MM.1S (cell line): ENCODE measurements at regions not wholly inside any gene's neighbourhood (a gene's known extent, or its start where the extent isn't known, plus 50 kb on each side); places are given as distances from the start of the nearest gene placed in this dataset.

Source experiments
- DNase-seq: peaks from one replicate; pipeline ENCODE4 v3.0.0-alpha.2; 2015
- H2AFZ ChIP-seq: fragments of 300-600 bp; sonication (generic); 2 replicates; pipeline ENCODE4 v1.6.0; 2016; ENCODE audit warnings: antibody characterized with exemption, low read length
- H3F3A ChIP-seq: fragments of 300-600 bp; sonication (generic); 2 replicates; pipeline ENCODE4 v1.6.1; 2016; ENCODE audit warnings: mild to moderate bottlenecking, antibody characterized with exemption, low read length, moderate library complexity, mixed read lengths; ENCODE audit not compliant: insufficient read depth
- H3K27ac ChIP-seq: fragments of 300-600 bp; sonication (generic); 2 replicates; pipeline ENCODE4 v1.5.1; 2016; ENCODE audit warnings: mild to moderate bottlenecking, low read length
- H3K27me3 ChIP-seq: fragments of 300-600 bp; sonication (generic); replicated peaks from 2 replicates; pipeline ENCODE4 v1.6.0; 2016; ENCODE audit warnings: low read length; ENCODE audit not compliant: insufficient read depth
- H3K36me3 ChIP-seq: fragments of 300-600 bp; sonication (generic); replicated peaks from 2 replicates; pipeline ENCODE4 v1.6.1; 2016; ENCODE audit warnings: mild to moderate bottlenecking, low read length, mixed read lengths; ENCODE audit not compliant: insufficient read depth
- H3K4me1 ChIP-seq: fragments of 300-600 bp; sonication (generic); 2 replicates; pipeline ENCODE4 v1.6.1; 2016; ENCODE audit warnings: low read length, mixed read lengths
- H3K4me2 ChIP-seq: fragments of 300-600 bp; sonication (generic); 2 replicates; pipeline ENCODE4 v1.6.0; 2016; ENCODE audit warnings: low read depth, low read length
- H3K4me3 ChIP-seq: fragments of 300-600 bp; sonication (generic); 2 replicates; pipeline ENCODE4 v1.5.1; 2016; ENCODE audit warnings: low read length, mixed read lengths
- H3K79me2 ChIP-seq: fragments of 300-600 bp; sonication (generic); 2 replicates; pipeline ENCODE4 v1.6.1; 2016; ENCODE audit warnings: mixed run types, low read length, mixed read lengths
- H3K9ac ChIP-seq: fragments of 300-600 bp; sonication (generic); 2 replicates; pipeline ENCODE4 v1.6.1; 2016; ENCODE audit warnings: low read length, mixed read lengths
- H3K9me2 ChIP-seq: fragments of 300-600 bp; sonication (generic); replicated peaks from 2 replicates; pipeline ENCODE4 v1.6.1; 2016; ENCODE audit warnings: mild to moderate bottlenecking, low read length, mixed read lengths; ENCODE audit not compliant: insufficient read depth
- H3K9me3 ChIP-seq: fragments of 300-600 bp; sonication (generic); replicated peaks from 2 replicates; pipeline ENCODE4 v1.6.1; 2016; ENCODE audit warnings: mild to moderate bottlenecking, low read length, mixed read lengths; ENCODE audit not compliant: insufficient read depth
- H4K20me1 ChIP-seq: fragments of 300-600 bp; sonication (generic); 2 replicates; pipeline ENCODE4 v1.6.1; 2016; ENCODE audit warnings: mild to moderate bottlenecking, low read length, moderate library complexity, mixed read lengths; ENCODE audit not compliant: insufficient read depth
- EZH2 ChIP-seq: fragments of 300-600 bp; sonication (generic); optimal IDR thresholded peaks from 2 replicates; pipeline ENCODE3; 2017; ENCODE audit warnings: low read depth, mild to moderate bottlenecking, antibody characterized with exemption, low read length, mixed read lengths
- EZH2phosphoT487 ChIP-seq: fragments of 300-600 bp; sonication (generic); IDR thresholded peaks from 2 replicates; pipeline ENCODE4 v1.6.1; 2018; ENCODE audit warnings: antibody characterized with exemption, low read length
- TF ChIP-seq, protein P1 (sequence below): fragments of 300-600 bp; sonication (generic); IDR thresholded peaks from 2 replicates; pipeline ENCODE4 v1.5.1; 2016; ENCODE audit warnings: antibody characterized with exemption, low read length, mixed read lengths

DNA sequence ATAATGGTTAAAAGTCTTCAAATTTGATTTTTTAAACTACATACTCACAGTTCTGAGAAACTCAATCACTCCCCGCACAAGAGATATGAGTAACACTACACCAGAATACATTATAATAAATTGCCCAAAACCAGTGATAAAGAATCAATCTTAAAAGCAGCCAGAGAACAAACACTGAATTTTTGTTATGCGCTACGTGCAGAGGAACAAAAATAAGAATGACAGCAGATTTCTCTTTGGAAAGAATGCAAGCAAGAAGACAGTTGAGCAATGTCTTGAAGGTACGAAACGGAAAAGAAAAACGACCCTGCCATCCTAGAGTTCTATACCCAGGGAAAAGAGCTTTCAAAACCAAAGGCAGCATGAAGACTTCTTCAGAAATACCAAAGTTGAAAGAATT, 216.7 kb downstream of the TTLL2 start:
- H2AFZ ChIP-seq = no peak overlapping the region

DNA sequence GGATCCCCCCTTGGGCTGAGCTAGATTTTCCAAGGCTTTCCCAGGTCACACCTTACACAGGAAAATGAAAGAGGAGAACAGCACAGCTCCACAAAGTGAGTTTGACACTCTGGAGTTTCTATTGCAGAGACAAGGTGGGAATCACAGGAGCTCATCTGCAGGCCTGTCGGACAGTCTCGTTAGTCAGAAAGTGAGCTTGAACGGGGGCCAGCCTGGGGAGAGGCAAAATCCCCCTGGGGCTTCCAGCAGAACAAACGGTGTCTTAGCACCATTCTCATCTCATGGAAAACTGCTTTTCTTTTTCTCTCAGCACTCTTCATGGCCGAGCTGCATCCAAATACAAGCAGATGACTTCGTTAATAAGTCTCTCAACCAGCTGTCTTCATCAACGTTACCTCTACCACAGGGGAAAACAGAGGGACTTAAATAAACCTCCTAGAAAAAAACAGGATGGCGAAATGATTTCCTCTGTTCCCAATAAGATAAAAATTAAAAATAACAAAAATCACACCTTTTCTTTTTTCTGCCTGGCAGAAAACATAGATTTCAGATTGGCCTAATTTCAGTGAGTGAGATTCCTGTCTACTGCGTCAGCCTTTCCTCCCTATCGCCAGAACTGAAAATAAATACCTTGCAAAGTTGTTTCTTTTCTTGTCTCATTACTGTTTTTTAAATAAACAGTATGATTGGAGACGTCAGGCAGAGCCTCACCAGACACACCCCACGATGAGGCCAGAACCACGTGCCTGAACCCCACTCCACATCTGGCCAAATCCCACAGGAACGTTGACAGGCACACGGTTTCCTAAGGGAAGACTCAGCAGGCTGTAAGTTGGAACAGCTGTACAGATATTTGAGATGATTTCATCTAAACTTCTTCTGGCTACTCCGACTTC, 219.0 kb downstream of the TTLL2 start:
- no peaks in the 10 kb centered on the region for H3K4me1 ChIP-seq
- H4K20me1 ChIP-seq = no peaks in the 10 kb centered on the region
- H3K27ac ChIP-seq = no peak overlapping the region
- TF ChIP-seq EZH2 = no peak
- no peak for TF ChIP-seq EZH2phosphoT487
- TF ChIP-seq, protein P1, sequence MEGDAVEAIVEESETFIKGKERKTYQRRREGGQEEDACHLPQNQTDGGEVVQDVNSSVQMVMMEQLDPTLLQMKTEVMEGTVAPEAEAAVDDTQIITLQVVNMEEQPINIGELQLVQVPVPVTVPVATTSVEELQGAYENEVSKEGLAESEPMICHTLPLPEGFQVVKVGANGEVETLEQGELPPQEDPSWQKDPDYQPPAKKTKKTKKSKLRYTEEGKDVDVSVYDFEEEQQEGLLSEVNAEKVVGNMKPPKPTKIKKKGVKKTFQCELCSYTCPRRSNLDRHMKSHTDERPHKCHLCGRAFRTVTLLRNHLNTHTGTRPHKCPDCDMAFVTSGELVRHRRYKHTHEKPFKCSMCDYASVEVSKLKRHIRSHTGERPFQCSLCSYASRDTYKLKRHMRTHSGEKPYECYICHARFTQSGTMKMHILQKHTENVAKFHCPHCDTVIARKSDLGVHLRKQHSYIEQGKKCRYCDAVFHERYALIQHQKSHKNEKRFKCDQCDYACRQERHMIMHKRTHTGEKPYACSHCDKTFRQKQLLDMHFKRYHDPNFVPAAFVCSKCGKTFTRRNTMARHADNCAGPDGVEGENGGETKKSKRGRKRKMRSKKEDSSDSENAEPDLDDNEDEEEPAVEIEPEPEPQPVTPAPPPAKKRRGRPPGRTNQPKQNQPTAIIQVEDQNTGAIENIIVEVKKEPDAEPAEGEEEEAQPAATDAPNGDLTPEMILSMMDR = no peak
- no peak for DNase-seq
- H3K4me2 ChIP-seq = no peak overlapping the region
- no peak overlapping the region for H3K9ac ChIP-seq
- no peaks in the 10 kb centered on the region for H3K79me2 ChIP-seq
- no peaks in the 10 kb centered on the region for H3K36me3 ChIP-seq
- H3F3A ChIP-seq = no peaks in the 10 kb centered on the region
- no peak overlapping the region for H2AFZ ChIP-seq
- H3K4me3 ChIP-seq = no peak overlapping the region
- no peaks in the 10 kb centered on the region for H3K9me2 ChIP-seq
- H3K27me3 ChIP-seq = no peaks in the 10 kb centered on the region
- H3K9me3 ChIP-seq = no peaks in the 10 kb centered on the region

More for the DNA sequence above, 216.7 kb downstream of the TTLL2 start:
- no peak overlapping the region for H3K4me2 ChIP-seq
- no peaks in the 10 kb centered on the region for H3K36me3 ChIP-seq
- H3K27ac ChIP-seq = no peak overlapping the region
- no peak overlapping the region for H3K9ac ChIP-seq
- no peak for DNase-seq
- H3K9me2 ChIP-seq = no peaks in the 10 kb centered on the region
- H3F3A ChIP-seq = no peaks in the 10 kb centered on the region
- H3K9me3 ChIP-seq = no peaks in the 10 kb centered on the region
- H3K27me3 ChIP-seq = no peaks in the 10 kb centered on the region
- H4K20me1 ChIP-seq = no peaks in the 10 kb centered on the region
- H3K4me3 ChIP-seq = no peak overlapping the region
- H3K79me2 ChIP-seq = no peaks in the 10 kb centered on the region
- TF ChIP-seq, protein P1 = no peak
- TF ChIP-seq EZH2phosphoT487 (no peak), EZH2 (no peak)
- H3K4me1 ChIP-seq = no peaks in the 10 kb centered on the region

DNA sequence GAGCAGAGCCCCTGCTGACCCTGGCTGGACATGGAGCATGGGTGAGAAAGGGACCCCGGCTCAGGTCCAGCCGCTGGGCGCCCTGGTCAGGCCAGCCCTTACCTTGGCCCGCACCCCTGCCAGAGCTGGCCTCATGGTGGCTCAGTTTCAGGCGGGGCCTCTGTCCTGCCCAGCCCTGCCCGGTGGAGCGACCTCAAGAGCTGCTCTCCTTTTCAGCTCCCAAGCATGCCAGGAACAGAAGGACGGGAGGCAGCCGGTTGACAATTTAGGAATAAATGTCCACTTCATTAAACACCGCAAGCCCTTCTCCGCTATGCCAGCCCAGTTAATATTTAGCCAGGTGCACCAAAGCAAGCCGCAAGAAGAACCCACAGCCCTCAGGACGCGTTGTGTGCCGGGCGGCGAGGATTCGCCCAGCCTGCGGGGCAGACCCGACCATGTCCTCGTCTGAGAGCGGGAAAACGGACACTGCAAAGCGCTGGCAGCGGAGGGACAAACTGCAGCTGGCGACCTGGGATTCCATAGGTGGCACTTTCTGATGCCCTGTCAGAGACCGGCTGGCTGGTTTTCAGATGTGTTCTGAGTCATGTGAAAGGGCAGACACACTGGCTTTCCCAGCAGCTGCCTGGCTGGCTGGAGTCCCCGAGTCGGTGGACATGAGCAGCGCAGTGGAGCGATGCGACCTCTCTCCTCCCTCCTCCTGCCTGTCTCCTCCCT, 221.9 kb downstream of the TTLL2 start:
- Histone ChIP-seq H3K4me1 (no peaks in the 10 kb centered on the region), H3K9me3 (no peaks in the 10 kb centered on the region), H3K27ac (no peak overlapping the region), H3K27me3 (no peaks in the 10 kb centered on the region), H2AFZ (no peak overlapping the region), H3K79me2 (no peaks in the 10 kb centered on the region), H3K9me2 (no peaks in the 10 kb centered on the region), H3K9ac (no peak overlapping the region), H3K4me3 (no peak overlapping the region), H3K36me3 (no peaks in the 10 kb centered on the region), H3F3A (no peaks in the 10 kb centered on the region), H4K20me1 (no peaks in the 10 kb centered on the region), H3K4me2 (no peak overlapping the region)
- TF ChIP-seq, protein P1 = no peak
- TF ChIP-seq EZH2phosphoT487 = no peak
- no peak for TF ChIP-seq EZH2
- DNase-seq = no peak
